Kidney (tissue), 13 donors: ENCODE measurements at regions not wholly inside any gene's neighbourhood (a gene's known extent, or its start where the extent isn't known, plus 50 kb on each side); places are given as distances from the start of the nearest gene placed in this dataset.

Experiments used
- DNase-seq, 5 donors: peaks; one replicate each; pipeline ENCODE4 v3.0.0-alpha.2; 2013 to 2020
- FAIRE-seq: peaks from 2 replicates; lab custom pipeline; 2012; peaks lifted over from hg19 to GRCh38; lab: Jason Lieb, UNC
- H3K27ac ChIP-seq, 2 donors: one replicate each; pipeline ENCODE4 v1.7.0; 2013; ENCODE audit warnings: low read depth in 2 of 2, low read length in 2 of 2, inconsistent platforms in 1 of 2
- H3K27me3 ChIP-seq: one replicate; pipeline ENCODE4 v1.7.1; 2013; ENCODE audit warnings: low read length, inconsistent platforms; ENCODE audit not compliant: control insufficient read depth, insufficient read depth
- H3K36me3 ChIP-seq, 3 donors: one replicate each; pipeline versions ENCODE4 v1.7.0 to v1.7.1; 2013; ENCODE audit warnings: low read length in 3 of 3, control low read depth in 1 of 3, inconsistent platforms in 1 of 3; ENCODE audit not compliant: insufficient read depth in 3 of 3, control insufficient read depth in 2 of 3
- H3K4me1 ChIP-seq, 3 donors: one replicate each; pipeline versions ENCODE4 v1.7.0 to v1.7.1; 2013; ENCODE audit warnings: low read length in 3 of 3, inconsistent platforms in 1 of 3, low read depth in 1 of 3; ENCODE audit not compliant: control insufficient read depth in 2 of 3, insufficient read depth in 2 of 3
- H3K4me3 ChIP-seq, 3 donors: one replicate each; pipeline versions ENCODE4 v1.7.0 to v1.8.1; 2013; ENCODE audit warnings: low read length in 3 of 3, control low read depth in 1 of 3, inconsistent platforms in 1 of 3
- H3K9ac ChIP-seq, 3 donors: one replicate each; pipeline versions ENCODE4 v1.7.0 to v1.7.1; 2013; ENCODE audit warnings: low read length in 3 of 3, control low read depth in 1 of 3, inconsistent platforms in 1 of 3
- H3K9me3 ChIP-seq, 3 donors: one replicate each; pipeline versions ENCODE4 v1.7.0 to v1.7.1; 2013; ENCODE audit warnings: low read length in 3 of 3, control low read depth in 1 of 3, inconsistent platforms in 1 of 3; ENCODE audit not compliant: control insufficient read depth in 2 of 3, insufficient read depth in 1 of 3
- CTCF ChIP-seq: IDR thresholded peaks from 3 replicates; pipeline ENCODE4 v1.5.1; 2012; ENCODE audit warnings: mild to moderate bottlenecking, moderate library complexity, borderline replicate concordance; ENCODE audit not compliant: insufficient read depth; ENCODE audit errors: extremely low read depth
- intact Hi-C: fragments of 100-400 bp; cut with DNase I; formaldehyde crosslinking; loops from one replicate; pipeline ENCODE4 v1.11.1; 2022
- donor health status: control.
- donor health status: control.
- donor health status: control.
- donor health status: control.
- donor health status: control.
- donor health status: DM: yes; HTN: yes; CAD: no.
- donor health status: Normal renal cell carcinoma (clear cell type).

- Histone ChIP-seq H3K4me3 (no peak overlapping the region), H3K9me3 (no peaks in the 10 kb centered on the region), H3K27me3 (no peaks in the 10 kb centered on the region), H3K9ac (no peak overlapping the region), H3K4me1 (no peaks in the 10 kb centered on the region), H3K27ac (no peak overlapping the region), H3K36me3 (no peaks in the 10 kb centered on the region)
- intact Hi-C loops = no loop called here
- FAIRE-seq (no peak), DNase-seq (no peak)
- no peak for TF ChIP-seq CTCF
Measured at GRCh38 chr19:27918818-27919217, 1294.1 kb downstream of the UQCRFS1 start.

DNA sequence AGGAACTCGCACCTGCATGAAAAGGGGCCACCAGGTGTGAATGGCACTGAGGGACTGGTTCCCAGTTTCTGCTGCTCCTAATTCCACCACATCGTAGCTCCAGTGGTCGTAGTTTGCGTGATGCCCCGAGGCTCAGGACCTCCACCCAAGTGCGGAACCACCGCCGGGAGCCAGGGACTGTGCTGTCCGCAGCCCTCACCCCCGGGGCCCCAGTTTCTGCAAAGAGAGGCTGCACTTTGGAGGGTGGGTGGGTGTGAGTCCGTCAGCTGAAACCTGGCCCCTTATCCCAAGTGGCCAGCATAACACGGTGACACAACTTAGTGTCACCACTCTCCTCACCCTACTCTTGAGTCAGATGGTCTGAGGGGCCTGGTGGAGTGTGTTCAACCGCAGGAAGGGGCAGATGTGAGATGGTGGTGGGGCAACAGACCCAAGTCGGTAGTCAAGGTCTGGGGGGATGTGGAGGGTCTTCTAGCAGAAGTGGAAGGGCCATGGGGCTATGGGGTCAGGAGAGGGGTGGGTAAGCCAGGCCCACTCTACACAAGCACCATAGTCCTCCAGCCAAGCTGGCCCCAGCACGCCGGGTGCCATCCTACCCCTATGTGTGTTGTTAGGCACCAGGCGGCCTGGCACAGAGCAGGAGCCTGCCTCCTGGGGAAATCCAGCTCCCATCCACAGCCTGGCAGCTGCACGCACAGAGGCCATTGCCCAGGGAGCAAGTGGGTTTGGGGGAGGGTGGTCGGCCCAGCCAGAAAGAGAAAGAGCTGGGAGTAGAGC, 1301.6 kb downstream of the UQCRFS1 start:
- Histone ChIP-seq H3K36me3 (no peaks in the 10 kb centered on the region), H3K27me3 (no peaks in the 10 kb centered on the region), H3K9ac (no peak overlapping the region), H3K4me1 (no peaks in the 10 kb centered on the region), H3K4me3 (no peak overlapping the region), H3K9me3 (no peaks in the 10 kb centered on the region), H3K27ac (no peak overlapping the region)
- intact Hi-C loops = no loop called here
- DNase-seq = no peak
- no peak for TF ChIP-seq CTCF
- FAIRE-seq = no peak

- DNase-seq = no peak
- FAIRE-seq = no peak
- H3K36me3 ChIP-seq = no peaks in the 10 kb centered on the region
- H3K27me3 ChIP-seq = no peaks in the 10 kb centered on the region
- intact Hi-C loops = no loop called here
- TF ChIP-seq CTCF = no peak
- no peaks in the 10 kb centered on the region for H3K9me3 ChIP-seq
- no peak overlapping the region for H3K4me3 ChIP-seq
- H3K27ac ChIP-seq = no peak overlapping the region
- no peaks in the 10 kb centered on the region for H3K4me1 ChIP-seq
- no peak overlapping the region for H3K9ac ChIP-seq
Measured at GRCh38 chr19:27909861-27910260, 1303.1 kb downstream of the UQCRFS1 start.
